H1 (cell line): ENCODE measurements at regions not wholly inside any gene's neighbourhood (a gene's known extent, or its start where the extent isn't known, plus 50 kb on each side); places are given as distances from the start of the nearest gene placed in this dataset.

Source experiments
- CTCF ChIA-PET: fragments of 300-600 bp; sonication (Branson Sonifier 250); formaldehyde crosslinking; loops from one replicate; lab custom pipeline; 2021; ENCODE audit not compliant: partially characterized antibody; lab: Charles Lee
- POLR2A ChIA-PET: fragments of 300-600 bp; sonication (Branson Sonifier 250); formaldehyde crosslinking; loops from one replicate; lab custom pipeline; 2021; ENCODE audit warnings: inconsistent platforms; ENCODE audit not compliant: partially characterized antibody; lab: Charles Lee
- DNase-seq, 2 experiments: peaks; one replicate each; pipeline versions ENCODE4 v3.0.0 to v3.0.0-alpha.2; 2010 to 2022; ENCODE audit warnings: low spot score in 2 of 2, low read depth in 1 of 2, mixed read lengths in 1 of 2
- FAIRE-seq: peaks from 2 replicates; lab custom pipeline; 2011; peaks lifted over from hg19 to GRCh38; lab: Jason Lieb, UNC
- H2AFZ ChIP-seq: 2 replicates; pipeline ENCODE4 v1.8.1; 2012; ENCODE audit warnings: low read length, inconsistent platforms
- H2AK5ac ChIP-seq: 2 replicates; pipeline ENCODE4 v1.6.1; 2013; ENCODE audit warnings: low read depth, low read length
- H2BK120ac ChIP-seq: replicated peaks from 2 replicates; pipeline ENCODE3; 2013; ENCODE audit warnings: low read depth, low read length, inconsistent platforms
- H2BK12ac ChIP-seq: 2 replicates; pipeline ENCODE4 v1.6.1; 2013; ENCODE audit warnings: low read depth, low read length
- H2BK15ac ChIP-seq: 2 replicates; pipeline ENCODE4 v1.6.1; 2013; ENCODE audit warnings: low read length
- H2BK20ac ChIP-seq: 2 replicates; pipeline ENCODE4 v1.6.1; 2013; ENCODE audit warnings: low read length
- H2BK5ac ChIP-seq: 2 replicates; pipeline ENCODE4 v1.6.1; 2013; ENCODE audit warnings: low read depth, low read length
- H3K14ac ChIP-seq: 2 replicates; pipeline ENCODE4 v1.6.1; 2013; ENCODE audit warnings: inconsistent platforms; ENCODE audit not compliant: insufficient read length
- H3K18ac ChIP-seq: 2 replicates; pipeline ENCODE4 v1.6.1; 2013; ENCODE audit warnings: low read length; ENCODE audit errors: extremely low read depth
- H3K23ac ChIP-seq: 2 replicates; pipeline ENCODE4 v1.6.1; 2013; ENCODE audit warnings: inconsistent platforms; ENCODE audit not compliant: insufficient read length
- H3K23me2 ChIP-seq: 2 replicates; pipeline ENCODE4 v1.6.1; 2013; ENCODE audit warnings: low read depth, low read length
- H3K27ac ChIP-seq: 2 replicates; pipeline ENCODE4 v1.6.1; 2011; ENCODE audit warnings: low read depth, low read length, inconsistent platforms
- H3K27me3 ChIP-seq, 4 experiments: replicated peaks in 1 of 4; 1 replicate in 1 of 4; 2 replicates in 3 of 4; pipeline versions ENCODE4 v1.6.1 to v1.8.1; 2011 to 2013; ENCODE audit warnings: low read length in 3 of 4, mild to moderate bottlenecking in 3 of 4, inconsistent platforms in 2 of 4, mixed read lengths in 2 of 4, moderate library complexity in 1 of 4; ENCODE audit not compliant: control insufficient read depth in 3 of 4, insufficient read depth in 3 of 4; ENCODE audit errors: extremely low read depth in 1 of 4
- H3K36me3 ChIP-seq, 4 experiments: 2 replicates each; pipeline versions ENCODE4 v1.6.1 to v1.8.1; 2011 to 2013; ENCODE audit warnings: mild to moderate bottlenecking in 4 of 4, low read length in 3 of 4, moderate library complexity in 2 of 4, control low read depth in 1 of 4, inconsistent platforms in 1 of 4; ENCODE audit not compliant: insufficient read depth in 4 of 4, control insufficient read depth in 2 of 4
- H3K4ac ChIP-seq: replicated peaks from 2 replicates; pipeline ENCODE3; 2013; ENCODE audit warnings: low read length, low read depth, mixed read lengths, inconsistent platforms; ENCODE audit not compliant: insufficient read length
- H3K4me1 ChIP-seq, 4 experiments: replicated peaks in 1 of 4; 1 replicate in 1 of 4; 2 replicates in 3 of 4; pipeline versions ENCODE4 v1.6.1 to v1.8.1; 2011 to 2013; ENCODE audit warnings: low read length in 3 of 4, inconsistent platforms in 2 of 4, mixed read lengths in 1 of 4; ENCODE audit not compliant: insufficient read depth in 4 of 4, control insufficient read depth in 3 of 4
- H3K4me2 ChIP-seq, 2 experiments: 2 replicates each; pipeline versions ENCODE4 v1.6.1 to v1.8.1; 2011 to 2013; ENCODE audit warnings: low read depth in 2 of 2, low read length in 2 of 2, control low read depth in 1 of 2, inconsistent platforms in 1 of 2, mild to moderate bottlenecking in 1 of 2; ENCODE audit not compliant: insufficient read depth in 1 of 2
- H3K4me3 ChIP-seq, 4 experiments: fragments of 200-600, 300-600 bp in 1 of 4; sonication (generic), shearing (Covaris generic), sonication (Bioruptor Twin) in 1 of 4; 2 replicates each; pipeline versions ENCODE4 v1.5.1 to v1.8.1; 2011 to 2016; ENCODE audit warnings: low read length in 4 of 4, low read depth in 3 of 4, control low read depth in 2 of 4, inconsistent platforms in 2 of 4, mild to moderate bottlenecking in 2 of 4, mixed read lengths in 1 of 4, moderate library complexity in 1 of 4; ENCODE audit not compliant: insufficient read depth in 2 of 4; ENCODE audit errors: extremely low read depth in 1 of 4
- H3K56ac ChIP-seq: replicated peaks from 2 replicates; pipeline ENCODE3; 2013; ENCODE audit warnings: low read depth, mild to moderate bottlenecking, mixed read lengths, low read length, inconsistent platforms; ENCODE audit not compliant: insufficient read length
- H3K79me1 ChIP-seq: 2 replicates; pipeline ENCODE4 v1.6.1; 2013; ENCODE audit warnings: low read depth, low read length, control low read depth
- H3K79me2 ChIP-seq, 2 experiments: 2 replicates each; pipeline versions ENCODE4 v1.6.1 to v1.8.1; 2012 to 2013; ENCODE audit warnings: low read length in 2 of 2, mild to moderate bottlenecking in 2 of 2, inconsistent platforms in 1 of 2; ENCODE audit not compliant: insufficient read depth in 2 of 2, control insufficient read depth in 1 of 2
- H3K9ac ChIP-seq, 4 experiments: replicated peaks in 1 of 4; 1 replicate in 1 of 4; 2 replicates in 3 of 4; pipeline versions ENCODE4 v1.6.1 to v1.8.1; 2011 to 2013; ENCODE audit warnings: low read depth in 3 of 4, low read length in 3 of 4, control low read depth in 2 of 4, mild to moderate bottlenecking in 2 of 4, moderate library complexity in 2 of 4, inconsistent platforms in 1 of 4; ENCODE audit errors: extremely low read depth in 1 of 4
- H3K9me3 ChIP-seq, 2 experiments: 2 replicates each; pipeline versions ENCODE4 v1.6.1 to v1.8.1; 2012 to 2013; ENCODE audit warnings: mild to moderate bottlenecking in 2 of 2, moderate library complexity in 2 of 2, control low read depth in 1 of 2, inconsistent platforms in 1 of 2, low read depth in 1 of 2, low read length in 1 of 2, mixed read lengths in 1 of 2; ENCODE audit not compliant: insufficient read depth in 2 of 2
- H4K20me1 ChIP-seq, 2 experiments: replicated peaks in 1 of 2; 2 replicates each; pipeline versions ENCODE3 to v1.8.1; 2011 to 2013; ENCODE audit warnings: inconsistent platforms in 2 of 2, low read length in 2 of 2, mild to moderate bottlenecking in 1 of 2; ENCODE audit not compliant: insufficient read depth in 2 of 2, control insufficient read depth in 1 of 2
- H4K5ac ChIP-seq: 2 replicates; pipeline ENCODE4 v1.6.1; 2013; ENCODE audit warnings: low read length, low read depth, mixed read lengths, inconsistent platforms; ENCODE audit not compliant: insufficient read length
- H4K8ac ChIP-seq: 2 replicates; pipeline ENCODE4 v1.8.0; 2013; ENCODE audit warnings: mild to moderate bottlenecking, moderate library complexity, low read length, inconsistent platforms; ENCODE audit not compliant: insufficient read depth; ENCODE audit errors: extremely low read depth
- H4K91ac ChIP-seq: replicated peaks from 2 replicates; pipeline ENCODE3; 2013; ENCODE audit warnings: low read length, mixed read lengths, inconsistent platforms; ENCODE audit not compliant: insufficient read length
- CBX5 ChIP-seq: fragments of 300-800, 300-1000 bp; sonication (generic); IDR thresholded peaks from 2 replicates; pipeline ENCODE4 v1.7.1; 2016; ENCODE audit warnings: antibody characterized with exemption, low read length, low read depth
- E2F6 ChIP-seq: IDR thresholded peaks from 2 replicates; pipeline ENCODE4 v1.6.1; 2012; ENCODE audit warnings: inconsistent platforms
- KDM1A ChIP-seq: fragments of 200-600, 300-600 bp; sonication (generic); IDR thresholded peaks from 2 replicates; pipeline ENCODE4 v1.7.1; 2016; ENCODE audit warnings: mild to moderate bottlenecking, low read length, borderline replicate concordance
- NANOG ChIP-seq: IDR thresholded peaks from 2 replicates; pipeline ENCODE4 v1.6.1; 2011; ENCODE audit warnings: low read length, low read depth, mild to moderate bottlenecking, inconsistent platforms; ENCODE audit not compliant: insufficient read depth, poor library complexity, severe bottlenecking
- PHF8 ChIP-seq: fragments of 200-600 bp; sonication (generic); conservative IDR thresholded peaks from 2 replicates; pipeline ENCODE4 v1.7.1; 2012; ENCODE audit warnings: low read depth, mild to moderate bottlenecking, inconsistent platforms, low read length, moderate library complexity
- POLR2A ChIP-seq, 2 experiments: IDR thresholded peaks; 1 replicate in 1 of 2; 2 replicates in 1 of 2; pipeline ENCODE4 v1.6.1; 2011; ENCODE audit warnings: low read depth in 2 of 2, low read length in 2 of 2, mild to moderate bottlenecking in 2 of 2; ENCODE audit errors: control extremely low read depth in 1 of 2
- POU5F1 ChIP-seq: IDR thresholded peaks from 2 replicates; pipeline ENCODE4 v1.6.1; 2011; ENCODE audit warnings: low read depth, mild to moderate bottlenecking, low read length, moderate library complexity
- RAD21 ChIP-seq, 2 experiments: IDR thresholded peaks in 1 of 2; conservative IDR thresholded peaks in 1 of 2; 2 replicates each; pipeline ENCODE4 v1.6.1; 2011; ENCODE audit warnings: low read depth in 2 of 2, low read length in 2 of 2, improper control_type of control experiment in 1 of 2, inconsistent platforms in 1 of 2, mild to moderate bottlenecking in 1 of 2, moderate library complexity in 1 of 2
- RBBP5 ChIP-seq: IDR thresholded peaks from 2 replicates; pipeline ENCODE4 v1.7.1; 2012; ENCODE audit warnings: low read depth, mild to moderate bottlenecking, inconsistent platforms, low read length, moderate library complexity, borderline replicate concordance
- RNF2 ChIP-seq: fragments of 200-900, 300-1000 bp; sonication (generic); IDR thresholded peaks from 2 replicates; pipeline ENCODE4 v1.7.1; 2016; ENCODE audit warnings: borderline replicate concordance, low read depth, mild to moderate bottlenecking, antibody characterized with exemption, low read length; ENCODE audit not compliant: poor library complexity, severe bottlenecking; ENCODE audit errors: missing control alignments
- SIRT6 ChIP-seq: IDR thresholded peaks from one replicate; pipeline ENCODE4 v1.7.1; 2012; ENCODE audit warnings: low read length, inconsistent platforms
- TAF1 ChIP-seq: IDR thresholded peaks from 2 replicates; pipeline ENCODE4 v1.6.1; 2011; ENCODE audit warnings: mild to moderate bottlenecking, low read depth, low read length
- YY1 ChIP-seq: IDR thresholded peaks from 2 replicates; pipeline ENCODE4 v1.6.1; 2011; ENCODE audit warnings: low read depth, mild to moderate bottlenecking, low read length
- WGBS, 2 experiments: shearing (Covaris generic) in 1 of 2; methylation state at CpG; one replicate each; pipeline versions ENCODE4 v1.1.6 to v1.1.7; 2013 to 2015; ENCODE audit warnings: low lambda C conversion rate in 2 of 2, mixed read lengths in 2 of 2, inconsistent platforms in 1 of 2, low coverage in 1 of 2, missing lambda C conversion rate in 1 of 2; ENCODE audit not compliant: insufficient replicate concordance in 2 of 2, insufficient coverage in 1 of 2, insufficient read length in 1 of 2; ENCODE audit errors: extremely low coverage in 1 of 2, missing lambda C conversion rate in 1 of 2; 5-methylcytosine and 5-hydroxymethylcytosine counted together

GRCh38 chrX:22433292-22434070 lies 160.8 kb downstream of the CBLL2 start:
- H3K9me3 ChIP-seq, result no peaks in the 10 kb centered on the region
- H3K4ac ChIP-seq, result no peak overlapping the region
- H3K18ac ChIP-seq, result no peak overlapping the region
- H4K8ac ChIP-seq, result no peak overlapping the region
- no peaks in the 10 kb centered on the region for H3K79me1 ChIP-seq
- H2AFZ ChIP-seq, result no peak overlapping the region
- no peak overlapping the region for H2BK20ac ChIP-seq
- DNase-seq (no peak), FAIRE-seq (no peak)
- no peak overlapping the region for H3K9ac ChIP-seq
- no peaks in the 10 kb centered on the region for H3K23me2 ChIP-seq
- no peak overlapping the region for H2BK120ac ChIP-seq
- no peak overlapping the region for H4K91ac ChIP-seq
- no peaks in the 10 kb centered on the region for H3K27me3 ChIP-seq
- CTCF ChIA-PET, result no interaction called here
- no peak overlapping the region for H3K27ac ChIP-seq
- no peak overlapping the region for H2AK5ac ChIP-seq
- POLR2A ChIA-PET, result no interaction called here
- no peak overlapping the region for H2BK15ac ChIP-seq
- H3K4me1 ChIP-seq, result no peaks in the 10 kb centered on the region
- no peak overlapping the region for H3K4me2 ChIP-seq
- no peaks in the 10 kb centered on the region for H3K36me3 ChIP-seq
- no peak overlapping the region for H3K4me3 ChIP-seq
- H2BK5ac ChIP-seq, result no peak overlapping the region
- H3K79me2 ChIP-seq, result no peaks in the 10 kb centered on the region
- no peak overlapping the region for H3K14ac ChIP-seq
- H4K5ac ChIP-seq, result no peak overlapping the region
- WGBS, 2 experiments, result 96% methylated on average over 4 of the region's 12 CpGs; no CpG with 5 or more reads in 1 of the 2 experiments
- H3K56ac ChIP-seq, result no peak overlapping the region
- H4K20me1 ChIP-seq, result no peaks in the 10 kb centered on the region
- no peak overlapping the region for H3K23ac ChIP-seq
- H2BK12ac ChIP-seq, result no peak overlapping the region
- no peak for TF ChIP-seq RBBP5
- TF ChIP-seq KDM1A, result no peak
- TF ChIP-seq POLR2A (IDR thresholded peaks at IDR 0.05; ENCODE audit: control extremely low read depth in 1 of 2, low read depth in 2 of 2, low read length in 2 of 2), result no peak
- TF ChIP-seq NANOG, result no peak
- no peak for TF ChIP-seq CBX5
- TF ChIP-seq RAD21 (IDR thresholded peaks at IDR 0.05 in 1 of 2, conservative IDR thresholded peaks at IDR 0.05 in 1 of 2; ENCODE audit: low read depth in 2 of 2, low read length in 2 of 2), result no peak
- no peak for TF ChIP-seq RNF2
- TF ChIP-seq TAF1, result no peak
- TF ChIP-seq PHF8, result no peak
- TF ChIP-seq E2F6, result no peak
- no peak for TF ChIP-seq SIRT6
- no peak for TF ChIP-seq YY1
- no peak for TF ChIP-seq POU5F1
